Stomach (tissue), 8 donors: ENCODE measurements at regions not wholly inside any gene's neighbourhood (a gene's known extent, or its start where the extent isn't known, plus 50 kb on each side); places are given as distances from the start of the nearest gene placed in this dataset.

Source experiments
- DNase-seq, 2 donors: peaks; one replicate each; pipeline versions ENCODE4 v3.0.0 to v3.0.0-alpha.2; 2013 to 2019
- H3K27ac ChIP-seq, 5 donors: fragments of 200-600 bp in 4 of 5; sonication (generic) in 4 of 5; one replicate each; pipeline ENCODE4 v1.5.1; 2013 to 2019; ENCODE audit warnings: mild to moderate bottlenecking in 1 of 5, moderate library complexity in 1 of 5
- H3K27me3 ChIP-seq, 3 donors: fragments of 200-600 bp; sonication (generic); one replicate each; pipeline ENCODE4 v1.5.1; 2017 to 2019; ENCODE audit warnings: mixed run types in 1 of 3
- H3K36me3 ChIP-seq, 4 donors: fragments of 200-600 bp; sonication (generic); 1 replicate in 3 of 4; 2 replicates in 1 of 4; pipeline ENCODE4 v1.5.1; 2016 to 2019
- H3K4me1 ChIP-seq, 4 donors: fragments of 200-600 bp; sonication (generic); one replicate each; pipeline ENCODE4 v1.5.1; 2016 to 2019
- H3K4me3 ChIP-seq, 4 donors: fragments of 200-600 bp; sonication (generic) in 3 of 4; one replicate each; pipeline ENCODE4 v1.5.1; 2016 to 2019; ENCODE audit warnings: mild to moderate bottlenecking in 1 of 4
- H3K9me3 ChIP-seq, 4 donors: fragments of 200-600 bp; sonication (generic); one replicate each; pipeline ENCODE4 v1.5.1; 2016 to 2019
- CTCF ChIP-seq, 7 experiments: fragments of 450-650 bp in 4 of 7; fragments of 200-600 bp in 3 of 7; sonication (generic) in 3 of 7; IDR thresholded peaks; one replicate each; pipeline ENCODE4 v1.5.1; 2016 to 2019; ENCODE audit warnings: antibody characterized with exemption in 7 of 7, control low read depth in 2 of 7, mild to moderate bottlenecking in 1 of 7
- EP300 ChIP-seq: sonication (generic); formaldehyde crosslinking; IDR thresholded peaks from one replicate; pipeline ENCODE4 v1.6.1; 2017; ENCODE audit warnings: antibody characterized with exemption
- POLR2A ChIP-seq, 4 donors: fragments of 450-650 bp; IDR thresholded peaks; one replicate each; pipeline ENCODE4 v1.6.1; 2016; ENCODE audit warnings: antibody characterized with exemption in 4 of 4, control low read depth in 2 of 4, mild to moderate bottlenecking in 1 of 4, moderate library complexity in 1 of 4
- POLR2AphosphoS5 ChIP-seq, 3 donors: sonication (generic); formaldehyde crosslinking; IDR thresholded peaks; one replicate each; pipeline ENCODE4 v1.6.1; 2016; ENCODE audit warnings: antibody characterized with exemption in 3 of 3
- WGBS, 5 donors: extraction: QIAGEN DNeasy Blood & Tissue Kit in 3 of 5; methylation state at CpG; one replicate each; pipeline versions ENCODE4 v1.1.5 to v1.1.7; 2013 to 2018; 5-methylcytosine and 5-hydroxymethylcytosine counted together
- intact Hi-C: fragments of 100-400 bp; cut with DNase I; formaldehyde crosslinking; loops from one replicate; pipeline ENCODE4 v1.15.1; 2023; ENCODE audit warnings: low total_unique reads
- donor health status: healthy with polysubstance abuse.
- donor health status: Bipolar disorder and iron deficiency.
- donor health status: healthy.

DNA sequence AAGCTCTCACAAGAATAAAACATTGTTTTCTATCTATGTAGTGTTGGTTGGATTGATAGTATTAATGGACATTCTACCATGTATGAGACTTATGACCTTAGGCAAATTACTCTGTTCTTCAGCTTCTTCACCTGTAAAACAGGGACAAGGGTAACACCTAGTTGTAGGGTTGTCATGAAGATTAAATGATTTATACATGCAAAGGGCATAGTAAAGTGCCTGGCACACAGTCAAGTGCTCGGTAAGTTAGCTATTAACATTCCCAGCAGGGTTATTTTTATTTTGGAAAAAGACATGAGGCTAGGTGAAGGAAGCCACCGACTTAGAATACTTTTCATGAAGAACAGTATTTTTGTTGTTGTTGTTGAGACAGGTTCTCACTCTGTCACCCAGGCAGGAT, 71.2 kb upstream of the PLXNC1 start:
- no peak for DNase-seq
- Histone ChIP-seq H3K27me3 (no peaks in the 10 kb centered on the region), H3K36me3 (no peaks in the 10 kb centered on the region), H3K4me3 (no peak overlapping the region), H3K4me1 (peaks cover 0 to 24% (median 4%) of the 10 kb centered on the region in 4 donors), H3K27ac (no peak overlapping the region), H3K9me3 (no peaks in the 10 kb centered on the region)
- no peak for TF ChIP-seq EP300
- TF ChIP-seq POLR2A (IDR thresholded peaks at IDR 0.05) = no peak
- no peak for TF ChIP-seq CTCF (IDR thresholded peaks at IDR 0.05)
- intact Hi-C loops = no loop called here
- WGBS, 5 donors = 48 to 61% (median 51%) methylated on average over 2 of the region's 2 CpGs

- Histone ChIP-seq H3K27me3 (no peaks in the 10 kb centered on the region), H3K4me1 (peaks cover 0 to 24% (median 4%) of the 10 kb centered on the region in 4 donors), H3K4me3 (no peak overlapping the region), H3K27ac (no peak overlapping the region), H3K36me3 (no peaks in the 10 kb centered on the region), H3K9me3 (no peaks in the 10 kb centered on the region)
- intact Hi-C loops = no loop called here
- 27 to 42% (median 36%) methylated on average over 3 of the region's 3 CpGs for WGBS, 5 donors
- no peak for TF ChIP-seq CTCF (IDR thresholded peaks at IDR 0.05)
- no peak for TF ChIP-seq POLR2AphosphoS5 (IDR thresholded peaks at IDR 0.05)
- TF ChIP-seq POLR2A (IDR thresholded peaks at IDR 0.05) = no peak
- no peak for DNase-seq
Observed at GRCh38 chr12:94078138-94078723, 70.1 kb upstream of the PLXNC1 start.

DNA sequence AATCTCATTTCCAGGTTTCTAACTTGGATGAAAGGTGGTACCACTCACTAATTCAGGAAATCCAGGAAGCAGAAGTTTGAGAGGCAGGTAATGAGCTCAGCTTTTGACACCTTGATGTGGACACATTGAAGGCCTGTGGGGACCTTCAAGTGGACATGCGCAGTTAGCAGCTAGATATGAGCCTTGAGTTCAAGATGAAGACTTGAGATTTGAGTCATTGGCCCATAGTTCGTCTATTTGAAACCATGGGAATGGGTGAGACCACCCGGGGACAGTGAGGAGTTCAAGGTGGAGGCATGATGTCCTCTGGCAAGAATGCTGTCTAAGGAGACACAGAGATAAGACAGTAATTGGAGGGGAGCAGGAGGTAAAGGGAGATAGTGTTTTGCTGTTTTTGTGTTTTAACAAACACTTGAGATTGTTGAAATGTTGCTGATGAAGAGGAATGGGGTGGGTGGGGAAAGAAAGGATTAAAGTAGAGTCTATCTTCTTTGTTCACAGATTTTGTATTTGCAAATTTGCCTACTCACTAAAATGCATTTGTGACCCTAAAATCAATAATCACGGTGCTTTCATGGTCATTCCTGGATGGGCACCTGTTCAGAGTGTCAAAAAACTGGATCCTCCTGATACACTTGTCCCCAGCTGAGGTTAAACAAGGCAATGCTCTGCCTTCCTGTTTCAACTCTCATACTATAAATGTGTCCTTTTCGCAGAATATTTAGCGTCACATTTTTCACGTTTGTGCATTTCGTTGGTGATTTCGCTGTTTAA, 69.5 kb upstream of the PLXNC1 start:
- Histone ChIP-seq H3K4me1 (peaks cover 0 to 18% (median 4%) of the 10 kb centered on the region in 4 donors), H3K9me3 (no peaks in the 10 kb centered on the region), H3K36me3 (no peaks in the 10 kb centered on the region), H3K27ac (no peak overlapping the region), H3K4me3 (no peak overlapping the region), H3K27me3 (no peaks in the 10 kb centered on the region)
- intact Hi-C loops = no loop called here
- WGBS, 5 donors = 85 to 93% (median 90%) methylated on average over 9 of the region's 9 CpGs
- TF ChIP-seq CTCF (IDR thresholded peaks at IDR 0.05) = no peak
- no peak for TF ChIP-seq EP300
- no peak for TF ChIP-seq POLR2AphosphoS5 (IDR thresholded peaks at IDR 0.05)
- no peak for TF ChIP-seq POLR2A (IDR thresholded peaks at IDR 0.05)
- no peak for DNase-seq

DNA sequence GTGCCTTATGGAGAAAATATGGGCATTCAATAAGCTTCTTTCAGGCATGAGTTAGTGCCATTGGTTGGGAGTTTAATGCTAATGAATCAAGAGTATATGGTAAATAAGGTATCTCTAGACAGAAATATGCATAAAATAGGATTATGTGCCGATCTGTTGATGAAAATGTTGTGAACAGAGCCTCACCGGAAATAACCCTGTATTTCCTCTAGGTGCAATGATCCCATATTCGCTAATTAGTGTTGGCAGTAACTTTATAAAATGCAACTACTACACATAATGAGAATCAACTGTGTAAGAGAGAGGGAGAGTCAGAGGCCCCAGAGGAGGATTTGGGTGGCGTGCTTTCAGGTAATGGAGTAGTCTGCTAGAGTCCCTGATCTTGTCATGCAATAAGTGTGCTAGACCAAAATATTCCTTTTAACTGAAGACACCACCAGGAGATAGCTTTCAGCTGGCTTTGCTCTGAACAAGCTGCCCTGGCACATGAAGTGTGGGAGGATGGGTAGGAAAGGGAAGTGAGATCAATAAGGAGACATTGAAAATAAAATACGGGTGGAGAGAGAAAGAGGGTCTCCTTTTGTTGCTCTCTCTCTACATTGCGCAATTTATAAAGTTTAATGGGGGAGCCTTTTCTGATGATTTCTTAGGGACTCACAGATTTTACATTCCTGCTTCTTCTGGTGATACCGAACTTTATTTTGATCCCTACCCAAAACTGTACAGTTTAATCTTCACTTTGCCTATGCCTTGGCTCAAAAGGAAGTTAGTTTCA, 68.6 kb upstream of the PLXNC1 start:
- 87 to 91% (median 88%) methylated on average over 7 of the region's 7 CpGs for WGBS, 5 donors
- Histone ChIP-seq H3K27me3 (no peaks in the 10 kb centered on the region), H3K36me3 (no peaks in the 10 kb centered on the region), H3K4me3 (no peak overlapping the region), H3K27ac (no peak overlapping the region), H3K4me1 (peaks cover 0 to 10% (median 4%) of the 10 kb centered on the region in 4 donors), H3K9me3 (no peaks in the 10 kb centered on the region)
- intact Hi-C loops = no loop called here
- no peak for DNase-seq
- no peak for TF ChIP-seq POLR2A (IDR thresholded peaks at IDR 0.05)
- TF ChIP-seq CTCF (IDR thresholded peaks at IDR 0.05) = no peak
- no peak for TF ChIP-seq EP300
- TF ChIP-seq POLR2AphosphoS5 (IDR thresholded peaks at IDR 0.05) = no peak
